ENCODE measurements at regions not wholly inside any gene's neighbourhood (a gene's known extent, or its start where the extent isn't known, plus 50 kb on each side); places are given as distances from the start of the nearest gene placed in this dataset.
"Not testable (repeated sequence)": the region's sequence is repeated elsewhere in the genome, so short reads cannot be mapped to it uniquely, and the experiment has no call there.

GRCh38 chr13:63731896-63732295 lies 2316.2 kb upstream of the PCDH20 start:
- Histone ChIP-seq H3K9me3 (no peaks in the 10 kb centered on the region), H3K4me3 (no peak overlapping the region), H3K36me3 (no peaks in the 10 kb centered on the region), H3K27me3 (no peaks in the 10 kb centered on the region), H3K4me1 (no peaks in the 10 kb centered on the region), H3K27ac (no peak overlapping the region)
- no peak for DNase-seq (ENCODE audit: low spot score)
- TF ChIP-seq CTCF (IDR thresholded peaks at IDR 0.05): no peak

GRCh38 chr13:63712159-63712558 lies 2296.5 kb upstream of the PCDH20 start:
- not testable (repeated sequence) for H3K4me3 ChIP-seq

GRCh38 chr13:63706751-63707150 lies 2291.1 kb upstream of the PCDH20 start:
- Histone ChIP-seq H3K4me3 (no peak overlapping the region), H3K27ac (no peak overlapping the region), H3K27me3 (no peaks in the 10 kb centered on the region), H3K4me1 (no peaks in the 10 kb centered on the region), H3K9me3 (no peaks in the 10 kb centered on the region), H3K36me3 (no peaks in the 10 kb centered on the region)
- no peak for TF ChIP-seq CTCF (IDR thresholded peaks at IDR 0.05)
- DNase-seq (ENCODE audit: low spot score): no peak

More at GRCh38 chr13:63712159-63712558, 2296.5 kb upstream of the PCDH20 start:
- H3K9me3 ChIP-seq; DNase-seq (ENCODE audit: low spot score); H3K27ac ChIP-seq; H3K27me3 ChIP-seq; H3K4me1 ChIP-seq; H3K36me3 ChIP-seq: not testable (repeated sequence)

- no peak overlapping the region for H3K4me3 ChIP-seq
- H3K9me3 ChIP-seq: no peaks in the 10 kb centered on the region
- no peak for TF ChIP-seq CTCF (IDR thresholded peaks at IDR 0.05)
- H3K4me1 ChIP-seq: no peaks in the 10 kb centered on the region
- no peak for DNase-seq (ENCODE audit: low spot score)
- H3K27ac ChIP-seq: no peak overlapping the region
- H3K36me3 ChIP-seq: no peaks in the 10 kb centered on the region
- no peaks in the 10 kb centered on the region for H3K27me3 ChIP-seq
Measured at GRCh38 chr13:63704521-63704920, 2288.9 kb upstream of the PCDH20 start.

- H3K9me3 ChIP-seq: no peaks in the 10 kb centered on the region
- no peak for TF ChIP-seq CTCF (IDR thresholded peaks at IDR 0.05)
- no peaks in the 10 kb centered on the region for H3K36me3 ChIP-seq
- no peak overlapping the region for H3K27ac ChIP-seq
- H3K4me1 ChIP-seq: no peaks in the 10 kb centered on the region
- H3K27me3 ChIP-seq: no peaks in the 10 kb centered on the region
- H3K4me3 ChIP-seq: no peak overlapping the region
- DNase-seq (ENCODE audit: low spot score): no peak
Measured at GRCh38 chr13:63700350-63700749, 2284.7 kb upstream of the PCDH20 start.

- H3K36me3 ChIP-seq: no peaks in the 10 kb centered on the region
- TF ChIP-seq CTCF (IDR thresholded peaks at IDR 0.05): no peak
Measured at GRCh38 chr13:63699948-63700347, 2284.3 kb upstream of the PCDH20 start.

More at GRCh38 chr13:63699948-63700347, 2284.3 kb upstream of the PCDH20 start:
- H3K27ac ChIP-seq: no peak overlapping the region
- H3K27me3 ChIP-seq: no peaks in the 10 kb centered on the region
- no peak overlapping the region for H3K4me3 ChIP-seq
- no peaks in the 10 kb centered on the region for H3K4me1 ChIP-seq
- no peaks in the 10 kb centered on the region for H3K9me3 ChIP-seq
- no peak for DNase-seq (ENCODE audit: low spot score)
